ENCODE measurements at regions not wholly inside any gene's neighbourhood (a gene's known extent, or its start where the extent isn't known, plus 50 kb on each side); places are given as distances from the start of the nearest gene placed in this dataset.
A peak's percentile ranks its signal among the peaks of the same experiment; 100 is the strongest.
"Not testable (repeated sequence)": the region's sequence is repeated elsewhere in the genome, so short reads cannot be mapped to it uniquely, and the experiment has no call there.

- DNase-seq, result no peak
Observed at GRCh38 chr18:2204736-2205135, 366.6 kb downstream of the METTL4 start.

DNA sequence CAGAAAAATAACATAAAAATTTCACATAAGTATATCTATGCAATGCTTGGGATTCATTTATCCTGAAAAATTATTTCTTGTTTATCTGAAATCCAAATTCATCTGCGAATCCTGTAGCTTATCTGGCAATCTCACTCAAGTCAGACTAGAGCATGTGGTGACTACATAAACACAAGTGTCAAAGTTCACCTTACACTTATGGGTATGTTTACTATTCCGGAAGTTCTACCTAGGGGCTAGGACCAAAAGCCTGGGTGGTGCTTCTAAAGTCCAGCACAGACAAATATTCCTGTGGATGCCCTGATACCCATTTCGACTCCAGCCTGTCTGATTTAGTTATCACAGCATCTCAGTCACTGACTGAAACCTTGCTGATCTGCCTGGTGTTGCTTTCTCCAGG is 364.0 kb downstream of the METTL4 start:
- DNase-seq, result no peak

GRCh38 chr18:2212598-2213205 is 358.6 kb downstream of the METTL4 start:
- DNase-seq, result no peak

DNA sequence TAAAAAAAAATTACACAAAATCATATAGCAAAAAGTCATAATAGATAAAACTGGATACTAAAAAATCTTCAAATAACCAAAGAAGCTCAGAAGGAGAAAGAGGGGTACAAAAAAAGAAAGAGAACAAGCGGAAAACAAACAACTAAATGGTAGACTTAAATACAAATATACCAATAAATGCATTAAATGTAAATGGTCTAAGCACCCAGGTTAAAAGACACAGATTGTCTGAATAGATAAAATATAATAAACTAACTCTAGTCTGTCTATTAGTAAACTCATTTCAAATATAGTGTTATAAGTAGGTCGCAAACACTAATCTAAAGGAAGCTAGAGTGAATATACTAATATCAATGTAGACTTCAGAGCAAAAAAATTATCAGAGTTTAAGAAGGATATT is 357.4 kb downstream of the METTL4 start:
- DNase-seq, result no peak

- DNase-seq, result no peak
Observed at GRCh38 chr18:2217356-2217755, 353.9 kb downstream of the METTL4 start.

DNA sequence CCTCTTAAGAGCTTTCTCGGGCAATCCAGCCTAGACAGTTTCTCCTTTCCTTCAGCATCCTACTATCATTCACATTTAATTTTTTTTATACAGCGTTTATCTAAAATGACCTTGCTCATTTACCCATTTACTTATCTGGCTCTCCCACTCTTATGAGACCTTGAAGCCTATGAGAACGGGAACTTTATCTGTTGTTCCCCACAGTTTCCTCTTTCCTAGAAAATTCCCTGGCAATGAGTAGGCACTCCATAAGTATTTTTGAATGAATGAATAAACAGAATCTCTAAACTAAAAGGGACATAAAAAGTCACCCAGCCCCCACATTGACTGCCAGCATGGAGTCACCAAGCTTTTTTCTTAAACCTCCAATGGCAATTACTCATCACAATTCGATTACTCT is 353.2 kb downstream of the METTL4 start:
- DNase-seq, result no peak

- no peak for DNase-seq
Observed at GRCh38 chr18:2219706-2220105, 351.6 kb downstream of the METTL4 start.

GRCh38 chr18:2222270-2223185 is 348.8 kb downstream of the METTL4 start:
- DNase-seq, result no peak

DNA sequence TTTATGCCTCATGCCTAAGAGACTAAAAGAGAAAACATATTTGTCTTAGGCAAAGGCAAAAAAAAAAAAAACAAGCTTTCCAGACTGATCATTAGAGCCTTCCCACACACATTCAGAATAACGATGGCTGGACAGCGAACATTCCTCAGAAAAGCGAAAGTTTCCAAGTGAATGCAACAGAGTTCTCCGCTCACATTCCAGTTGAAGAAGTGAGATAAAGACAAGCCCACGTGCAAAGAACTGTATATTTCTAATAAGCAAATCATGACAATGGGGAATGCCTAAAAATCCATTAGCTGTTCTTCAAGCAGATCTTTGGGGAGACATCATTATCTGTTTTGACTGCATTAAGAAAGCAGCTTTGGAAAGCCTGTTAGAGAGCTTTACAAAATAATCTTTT is 347.9 kb downstream of the METTL4 start:
- no peak for DNase-seq

GRCh38 chr18:2223849-2224248 is 347.5 kb downstream of the METTL4 start:
- DNase-seq, result peak; percentile 5

DNA sequence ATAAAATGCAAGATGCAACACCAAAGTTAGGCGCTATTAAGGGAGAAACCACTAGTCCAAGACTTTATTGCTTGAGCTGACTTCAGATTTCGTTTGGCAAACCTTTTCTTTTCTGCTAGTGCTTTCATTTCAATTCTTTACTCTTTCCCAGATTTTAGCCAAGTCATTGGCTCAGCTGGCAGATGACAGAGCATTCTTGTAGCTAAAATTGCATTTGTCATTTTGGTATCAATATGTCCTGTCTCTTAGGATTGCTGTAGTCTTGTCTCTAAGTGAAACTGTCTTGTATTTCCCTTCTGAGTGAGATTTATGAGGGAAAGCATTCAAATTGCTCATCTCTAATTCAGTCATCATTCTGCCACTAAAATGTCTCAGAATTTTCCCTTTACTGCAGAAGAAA is 335.1 kb downstream of the METTL4 start:
- DNase-seq, result no peak

DNA sequence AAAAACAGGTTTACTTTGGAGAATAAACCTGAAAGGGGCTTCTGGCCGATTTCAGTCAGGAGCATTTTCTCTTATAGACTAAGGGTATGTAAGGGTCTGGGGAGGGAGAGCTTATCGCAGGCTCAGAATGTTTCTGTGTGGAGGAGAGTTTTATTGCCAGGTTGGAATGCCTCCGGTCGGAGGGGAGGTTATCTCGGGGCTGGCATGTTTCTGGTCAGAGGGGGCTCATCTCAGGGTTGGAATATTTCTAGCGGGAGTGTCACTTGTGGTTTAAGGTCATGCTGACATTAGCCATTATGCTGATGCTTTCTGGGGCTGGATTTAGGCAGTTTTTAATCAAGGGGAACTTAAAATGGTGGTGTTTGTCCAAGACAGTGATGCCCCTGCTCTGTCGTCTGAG is 333.6 kb downstream of the METTL4 start:
- no peak for DNase-seq

DNA sequence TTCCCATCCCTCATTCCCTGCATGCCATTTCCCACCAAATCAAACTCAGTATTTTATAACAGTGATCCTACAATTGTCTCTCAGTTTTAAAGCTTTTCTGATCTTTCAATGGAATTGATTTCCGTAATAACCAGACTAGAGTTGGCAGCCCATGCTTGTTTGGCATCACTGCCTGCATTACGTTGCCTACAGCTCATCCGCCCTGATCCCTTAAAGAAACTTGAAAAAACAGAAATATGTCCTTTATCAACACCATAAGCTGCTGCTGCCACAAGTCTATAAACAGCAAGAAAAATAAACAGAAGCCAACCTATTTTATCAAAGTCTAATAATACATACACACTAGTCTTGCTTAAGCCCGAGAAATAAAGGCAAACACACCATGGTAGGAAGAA is 331.0 kb downstream of the METTL4 start:
- no peak for DNase-seq

GRCh38 chr18:2244641-2245040 is 326.7 kb downstream of the METTL4 start:
- no peak for DNase-seq

GRCh38 chr18:2247101-2247500 is 324.2 kb downstream of the METTL4 start:
- DNase-seq, result not testable (repeated sequence)

DNA sequence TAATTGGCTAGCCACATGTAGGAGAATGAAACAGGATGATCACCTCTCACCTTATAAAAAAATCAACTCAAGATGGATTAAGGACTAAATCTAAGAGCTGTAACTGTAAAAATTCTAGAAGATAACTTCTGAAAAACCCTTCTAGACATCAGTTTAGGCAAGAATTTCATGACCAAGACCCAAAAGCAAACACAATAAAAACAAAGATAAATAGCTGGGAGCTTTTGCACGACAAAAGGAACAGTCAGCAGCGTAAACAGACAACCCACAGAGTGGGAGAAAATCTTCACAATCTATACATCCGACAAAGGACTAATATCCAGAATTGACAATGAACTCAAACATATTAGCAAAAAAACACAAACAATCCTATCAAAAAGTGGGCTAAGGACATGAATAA is 316.3 kb downstream of the METTL4 start:
- no peak for DNase-seq

GRCh38 chr18:2256577-2256976 is 314.7 kb downstream of the METTL4 start:
- DNase-seq, result no peak

GRCh38 chr18:2258954-2259353 is 312.4 kb downstream of the METTL4 start:
- DNase-seq, result no peak

GRCh38 chr18:2263303-2263890 is 307.9 kb downstream of the METTL4 start:
- DNase-seq, result no peak

DNA sequence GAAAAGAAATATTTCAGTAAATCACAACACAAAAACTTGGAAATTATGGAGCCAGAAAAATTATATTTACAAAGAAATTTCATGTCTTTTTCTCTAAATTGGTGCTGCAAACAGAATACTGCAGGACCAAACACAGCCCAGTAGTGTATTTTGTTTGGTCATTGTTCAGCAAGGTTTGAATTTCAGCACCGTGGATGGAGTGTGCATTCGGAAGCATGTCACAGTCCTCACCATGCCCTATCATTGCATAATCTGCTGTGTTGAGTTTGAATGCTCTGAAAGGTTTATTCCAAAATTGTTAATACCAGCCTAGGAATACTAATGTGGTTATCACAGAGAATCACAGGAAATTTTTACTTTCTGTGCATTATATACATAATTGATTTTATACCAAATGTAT is 296.7 kb downstream of the METTL4 start:
- no peak for DNase-seq

- no peak for DNase-seq
Observed at GRCh38 chr18:2281086-2281485, 290.2 kb downstream of the METTL4 start.

DNA sequence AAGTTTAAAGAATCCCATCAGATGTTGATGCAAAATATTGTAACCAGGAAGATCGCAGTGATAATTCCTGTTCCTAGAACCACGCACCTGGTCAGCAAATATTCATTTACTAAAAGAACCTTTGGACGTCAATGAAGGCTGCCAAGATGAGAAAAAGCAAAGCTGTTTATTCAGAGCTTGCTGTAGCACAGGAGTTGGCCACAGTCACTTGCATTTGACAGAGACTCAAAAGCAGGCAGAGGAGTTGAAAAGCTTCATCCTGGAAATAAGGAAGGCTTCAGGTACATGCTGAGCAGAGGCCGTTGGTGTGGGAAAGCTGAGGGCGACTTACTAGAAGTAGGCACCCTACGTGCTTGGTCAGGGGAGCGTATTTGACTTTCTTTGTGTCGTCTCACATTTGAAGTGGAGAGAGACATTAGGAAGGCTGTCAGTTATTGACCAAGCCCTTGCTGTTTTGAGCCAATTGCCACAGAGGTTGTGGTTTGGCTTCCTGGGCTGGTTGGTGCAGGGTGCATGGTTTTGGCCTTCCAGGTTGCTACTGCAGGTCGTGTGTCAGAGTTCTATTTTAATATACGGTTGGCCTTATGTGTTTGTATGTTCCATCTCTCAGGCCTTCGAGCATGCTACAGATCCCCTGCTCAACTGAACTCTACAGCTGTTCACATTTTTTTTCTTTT is 289.6 kb downstream of the METTL4 start:
- DNase-seq, result no peak

- DNase-seq, result no peak
Observed at GRCh38 chr18:2293109-2293839, 278.0 kb downstream of the METTL4 start.

Measured in NCI-H345 (cell line).